Caco-2 (cell line): ENCODE measurements at regions not wholly inside any gene's neighbourhood (a gene's known extent, or its start where the extent isn't known, plus 50 kb on each side); places are given as distances from the start of the nearest gene placed in this dataset.

Experiments used
- BruUV-seq: library from RNA; stranded (reverse); fragments of 400-500 nt; replicated peaks from 2 replicates; lab custom pipeline; 2021; lab: Mats Ljungman, UMichigan
- CTCF ChIA-PET: fragments of 300-600 bp; sonication (Branson Sonifier 250); formaldehyde crosslinking; loops from one replicate; lab custom pipeline; 2022; ENCODE audit warnings: antibody characterized with exemption; lab: Charles Lee
- POLR2A ChIA-PET: fragments of 300-600 bp; sonication (Branson Sonifier 250); formaldehyde crosslinking; loops from one replicate; lab custom pipeline; 2022; ENCODE audit warnings: antibody characterized with exemption; lab: Charles Lee
- DNase-seq, 2 experiments: peaks; one replicate each; pipeline versions ENCODE4 v3.0.0 to v3.0.0-alpha.2; 2020 to 2022
- H3K27me3 ChIP-seq: replicated peaks from 2 replicates; pipeline ENCODE4 v1.6.0; 2011; ENCODE audit warnings: low read length; ENCODE audit not compliant: control insufficient read depth, insufficient read depth
- H3K36me3 ChIP-seq: 2 replicates; pipeline ENCODE4 v1.5.1; 2011; ENCODE audit warnings: low read length; ENCODE audit not compliant: control insufficient read depth, insufficient read depth
- H3K4me1 ChIP-seq: fragments of 250-450 bp; sonication (Bioruptor Pico); 2 replicates; pipeline ENCODE4 v1.5.1; 2020; ENCODE audit warnings: mild to moderate bottlenecking
- H3K4me3 ChIP-seq: 2 replicates; pipeline ENCODE4 v1.5.1; 2011; ENCODE audit warnings: low read depth, mild to moderate bottlenecking, control low read depth, low read length
- H3K9me3 ChIP-seq: fragments of 250-450 bp; sonication (Bioruptor Pico); 2 replicates; pipeline ENCODE4 v1.5.1; 2020; ENCODE audit warnings: mild to moderate bottlenecking, moderate library complexity
- H3K27ac Mint-ChIP-seq: one replicate; pipeline ENCODE4 v1.8.0; 2022; ENCODE audit warnings: mixed read lengths; ENCODE audit not compliant: unreplicated experiment
- H3K27me3 Mint-ChIP-seq: one replicate; pipeline ENCODE4 v1.8.0; 2022; ENCODE audit warnings: mixed read lengths; ENCODE audit not compliant: insufficient read depth, unreplicated experiment
- H3K36me3 Mint-ChIP-seq: one replicate; pipeline ENCODE4 v1.8.0; 2022; ENCODE audit warnings: mild to moderate bottlenecking, mixed read lengths; ENCODE audit not compliant: insufficient read depth, unreplicated experiment
- H3K4me1 Mint-ChIP-seq: one replicate; pipeline ENCODE4 v1.8.0; 2022; ENCODE audit warnings: low read depth, mixed read lengths; ENCODE audit not compliant: unreplicated experiment
- H3K4me3 Mint-ChIP-seq: one replicate; pipeline ENCODE4 v1.8.0; 2022; ENCODE audit warnings: mild to moderate bottlenecking, moderate library complexity, mixed read lengths; ENCODE audit not compliant: unreplicated experiment
- H3K9me3 Mint-ChIP-seq: one replicate; pipeline ENCODE4 v1.8.0; 2022; ENCODE audit warnings: mixed read lengths; ENCODE audit not compliant: unreplicated experiment
- intact Hi-C: fragments of 100-400 bp; cut with micrococcal nuclease; formaldehyde crosslinking; loops from one replicate; pipeline ENCODE4 v1.10.0; 2022; ENCODE audit not compliant: unreplicated experiment
- TF ChIP-seq, protein P1 (sequence below), 2 experiments: fragments of 200-600 bp in 1 of 2; IDR thresholded peaks; 1 replicate in 1 of 2; 2 replicates in 1 of 2; pipeline versions ENCODE4 v1.5.1 to v1.8.0; 2011 to 2022; ENCODE audit warnings: antibody characterized with exemption in 1 of 2, control low read depth in 1 of 2, inconsistent platforms in 1 of 2, low read depth in 1 of 2, low read length in 1 of 2, mild to moderate bottlenecking in 1 of 2, moderate library complexity in 1 of 2; ENCODE audit not compliant: insufficient read depth in 1 of 2, severe bottlenecking in 1 of 2, unreplicated experiment in 1 of 2

- POLR2A ChIA-PET, result no interaction called here
- intact Hi-C loops, result no loop called here
- H3K4me3 ChIP-seq, result no peak overlapping the region
- H3K36me3 Mint-ChIP-seq, result no peaks in the 10 kb centered on the region
- no TSS peak for BruUV-seq
- H3K27me3 Mint-ChIP-seq, result peaks cover 8% of the 10 kb centered on the region
- no peaks in the 10 kb centered on the region for H3K27me3 ChIP-seq
- no peak overlapping the region for H3K27ac Mint-ChIP-seq
- H3K36me3 ChIP-seq, result no peaks in the 10 kb centered on the region
- no peaks in the 10 kb centered on the region for H3K4me1 ChIP-seq
- no peaks in the 10 kb centered on the region for H3K9me3 Mint-ChIP-seq
- TF ChIP-seq, protein P1, sequence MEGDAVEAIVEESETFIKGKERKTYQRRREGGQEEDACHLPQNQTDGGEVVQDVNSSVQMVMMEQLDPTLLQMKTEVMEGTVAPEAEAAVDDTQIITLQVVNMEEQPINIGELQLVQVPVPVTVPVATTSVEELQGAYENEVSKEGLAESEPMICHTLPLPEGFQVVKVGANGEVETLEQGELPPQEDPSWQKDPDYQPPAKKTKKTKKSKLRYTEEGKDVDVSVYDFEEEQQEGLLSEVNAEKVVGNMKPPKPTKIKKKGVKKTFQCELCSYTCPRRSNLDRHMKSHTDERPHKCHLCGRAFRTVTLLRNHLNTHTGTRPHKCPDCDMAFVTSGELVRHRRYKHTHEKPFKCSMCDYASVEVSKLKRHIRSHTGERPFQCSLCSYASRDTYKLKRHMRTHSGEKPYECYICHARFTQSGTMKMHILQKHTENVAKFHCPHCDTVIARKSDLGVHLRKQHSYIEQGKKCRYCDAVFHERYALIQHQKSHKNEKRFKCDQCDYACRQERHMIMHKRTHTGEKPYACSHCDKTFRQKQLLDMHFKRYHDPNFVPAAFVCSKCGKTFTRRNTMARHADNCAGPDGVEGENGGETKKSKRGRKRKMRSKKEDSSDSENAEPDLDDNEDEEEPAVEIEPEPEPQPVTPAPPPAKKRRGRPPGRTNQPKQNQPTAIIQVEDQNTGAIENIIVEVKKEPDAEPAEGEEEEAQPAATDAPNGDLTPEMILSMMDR (IDR thresholded peaks at IDR 0.05; ENCODE audit: insufficient read depth in 1 of 2, low read depth in 1 of 2, low read length in 1 of 2, severe bottlenecking in 1 of 2, unreplicated experiment in 1 of 2), result no peak
- CTCF ChIA-PET, result no interaction called here
- DNase-seq, result no peak
- H3K4me1 Mint-ChIP-seq, result no peaks in the 10 kb centered on the region
- H3K9me3 ChIP-seq, result no peaks in the 10 kb centered on the region
- no peak overlapping the region for H3K4me3 Mint-ChIP-seq
These were observed 62.0 kb upstream of the PDE7B start for GRCh38 chr6:135789375-135790050.

GRCh38 chr6:135791441-135791840 is 60.1 kb upstream of the PDE7B start:
- H3K9me3 ChIP-seq, result no peaks in the 10 kb centered on the region
- Mint-ChIP-seq H3K27me3 (peaks cover 3% of the 10 kb centered on the region), H3K4me3 (no peak overlapping the region), H3K9me3 (no peaks in the 10 kb centered on the region), H3K4me1 (no peaks in the 10 kb centered on the region), H3K27ac (no peak overlapping the region), H3K36me3 (no peaks in the 10 kb centered on the region)
- intact Hi-C loops, result no loop called here
- BruUV-seq, result no TSS peak
- no peaks in the 10 kb centered on the region for H3K27me3 ChIP-seq
- no peak overlapping the region for H3K4me3 ChIP-seq
- POLR2A ChIA-PET, result no interaction called here
- DNase-seq, result no peak
- H3K36me3 ChIP-seq, result no peaks in the 10 kb centered on the region
- H3K4me1 ChIP-seq, result no peaks in the 10 kb centered on the region
- CTCF ChIA-PET, result no interaction called here
- TF ChIP-seq, protein P1 (IDR thresholded peaks at IDR 0.05; ENCODE audit: insufficient read depth in 1 of 2, low read depth in 1 of 2, low read length in 1 of 2, severe bottlenecking in 1 of 2, unreplicated experiment in 1 of 2), result no peak

DNA sequence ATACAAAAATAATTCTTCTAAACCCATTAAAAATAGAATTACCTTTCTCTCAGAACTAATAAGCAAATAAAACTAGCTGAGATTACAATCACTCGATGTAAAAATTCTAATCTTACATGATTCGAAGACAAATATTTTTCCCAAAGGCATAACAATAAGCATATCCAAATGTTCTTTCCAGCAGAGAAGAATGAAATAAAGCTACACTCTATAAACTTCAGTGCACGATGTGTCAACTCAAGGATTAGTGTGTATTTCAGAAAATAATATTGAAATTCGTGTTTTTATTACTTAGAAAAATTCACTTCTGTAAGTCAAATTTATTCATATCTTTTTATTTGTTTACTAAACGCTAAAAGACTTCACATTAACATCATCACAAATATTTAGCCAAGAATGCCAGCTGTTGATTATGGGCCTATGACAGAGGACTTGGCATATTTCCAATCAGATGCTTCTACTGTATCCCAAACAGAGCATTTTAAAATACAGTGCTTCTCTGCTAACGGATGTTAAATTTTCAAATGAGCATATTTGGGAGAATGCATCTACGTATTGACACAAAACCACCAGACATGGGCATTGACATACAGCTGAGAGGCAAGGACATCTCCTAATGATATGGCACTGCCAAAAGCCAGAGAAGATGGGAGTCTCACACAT is 54.7 kb upstream of the PDE7B start:
- Mint-ChIP-seq H3K9me3 (no peaks in the 10 kb centered on the region), H3K27ac (no peak overlapping the region), H3K4me1 (no peaks in the 10 kb centered on the region), H3K36me3 (no peaks in the 10 kb centered on the region), H3K4me3 (no peak overlapping the region), H3K27me3 (peaks cover 3% of the 10 kb centered on the region)
- H3K27me3 ChIP-seq, result no peaks in the 10 kb centered on the region
- POLR2A ChIA-PET, result no interaction called here
- no peak overlapping the region for H3K4me3 ChIP-seq
- CTCF ChIA-PET, result no interaction called here
- TF ChIP-seq, protein P1 (IDR thresholded peaks at IDR 0.05; ENCODE audit: insufficient read depth in 1 of 2, low read depth in 1 of 2, low read length in 1 of 2, severe bottlenecking in 1 of 2, unreplicated experiment in 1 of 2), result no peak
- no peaks in the 10 kb centered on the region for H3K4me1 ChIP-seq
- intact Hi-C loops, result no loop called here
- H3K9me3 ChIP-seq, result no peaks in the 10 kb centered on the region; the same call in 1 of the 2 replicates
- BruUV-seq, result no TSS peak
- DNase-seq, result no peak
- H3K36me3 ChIP-seq, result no peaks in the 10 kb centered on the region
